Ishikawa (cell line): ENCODE measurements at regions not wholly inside any gene's neighbourhood (a gene's known extent, or its start where the extent isn't known, plus 50 kb on each side); places are given as distances from the start of the nearest gene placed in this dataset.

ENCODE experiments used
- MAX ChIP-seq: IDR thresholded peaks from 2 replicates; pipeline ENCODE4 v1.6.1; 2012
- RAD21 ChIP-seq: IDR thresholded peaks from 2 replicates; pipeline ENCODE4 v1.6.1; 2012; ENCODE audit warnings: low read depth
- TAF1 ChIP-seq: IDR thresholded peaks from 2 replicates; pipeline ENCODE4 v1.6.1; 2012; ENCODE audit warnings: low read depth, mild to moderate bottlenecking

DNA sequence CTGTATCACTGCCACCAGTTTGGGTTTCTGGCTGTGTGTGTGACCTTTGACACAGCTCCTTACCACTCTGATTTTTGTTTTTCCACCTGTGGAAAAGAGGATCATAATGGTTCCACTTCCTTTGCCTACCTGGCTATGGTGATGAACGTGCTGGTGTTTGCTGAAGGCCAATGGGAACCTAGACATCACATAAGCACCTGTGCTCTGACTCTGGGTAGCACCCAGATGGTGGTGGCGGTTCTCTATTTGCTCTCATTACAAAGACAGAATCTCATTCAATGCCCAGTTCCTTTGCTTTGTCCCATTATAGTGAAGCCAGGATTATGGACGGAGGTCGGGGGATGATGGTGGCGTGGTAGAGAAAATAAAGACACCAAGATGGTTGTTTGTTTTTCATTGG lies 121.2 kb upstream of the GATA6 start:
- no peak for TF ChIP-seq RAD21
- no peak for TF ChIP-seq MAX
- TF ChIP-seq TAF1 = no peak
